Urinary bladder (tissue), 3 donors: ENCODE measurements at regions not wholly inside any gene's neighbourhood (a gene's known extent, or its start where the extent isn't known, plus 50 kb on each side); places are given as distances from the start of the nearest gene placed in this dataset.
"Not testable (repeated sequence)": the region's sequence is repeated elsewhere in the genome, so short reads cannot be mapped to it uniquely, and the experiment has no call there.

Experiments
- DNase-seq: peaks from one replicate; pipeline ENCODE4 v3.0.0-alpha.2; 2015; ENCODE audit errors: extremely low spot score
- H3K27ac ChIP-seq: one replicate; pipeline ENCODE4 v1.5.1; 2013; ENCODE audit warnings: low read depth, mild to moderate bottlenecking, moderate library complexity
- H3K36me3 ChIP-seq: one replicate; pipeline ENCODE4 v1.6.1; 2013; ENCODE audit warnings: mild to moderate bottlenecking, moderate library complexity; ENCODE audit not compliant: insufficient read depth
- H3K4me1 ChIP-seq: one replicate; pipeline ENCODE4 v1.6.1; 2013; ENCODE audit warnings: mild to moderate bottlenecking, moderate library complexity; ENCODE audit not compliant: insufficient read depth
- H3K4me3 ChIP-seq: one replicate; pipeline ENCODE4 v1.5.1; 2013; ENCODE audit warnings: low read depth, low read length
- WGBS: extraction: QIAGEN DNeasy Blood & Tissue Kit; methylation state at CpG from one replicate; pipeline ENCODE4 v1.1.7; 2013; 5-methylcytosine and 5-hydroxymethylcytosine counted together
- donor health status: healthy with polysubstance abuse.
- donor health status: healthy.

- WGBS, result 95% methylated on average over 4 of the region's 4 CpGs
- no peak for DNase-seq
- no peak overlapping the region for H3K27ac ChIP-seq
- H3K4me3 ChIP-seq, result no peak overlapping the region
- H3K36me3 ChIP-seq, result no peaks in the 10 kb centered on the region
- H3K4me1 ChIP-seq, result no peaks in the 10 kb centered on the region
Measured at GRCh38 chr1:95535614-95536013, 301.6 kb downstream of the RWDD3 start.

- WGBS, result 84% methylated on average over 5 of the region's 5 CpGs
- no peaks in the 10 kb centered on the region for H3K4me1 ChIP-seq
- no peak overlapping the region for H3K4me3 ChIP-seq
- H3K27ac ChIP-seq, result no peak overlapping the region
- no peaks in the 10 kb centered on the region for H3K36me3 ChIP-seq
- no peak for DNase-seq
Measured at GRCh38 chr1:95536501-95536900, 302.5 kb downstream of the RWDD3 start.

GRCh38 chr1:95537176-95537575 is 303.2 kb downstream of the RWDD3 start:
- Histone ChIP-seq H3K4me1 (no peaks in the 10 kb centered on the region), H3K27ac (no peak overlapping the region), H3K4me3 (no peak overlapping the region), H3K36me3 (no peaks in the 10 kb centered on the region)
- no peak for DNase-seq
- 30% methylated on average over 3 of the region's 3 CpGs for WGBS

DNA sequence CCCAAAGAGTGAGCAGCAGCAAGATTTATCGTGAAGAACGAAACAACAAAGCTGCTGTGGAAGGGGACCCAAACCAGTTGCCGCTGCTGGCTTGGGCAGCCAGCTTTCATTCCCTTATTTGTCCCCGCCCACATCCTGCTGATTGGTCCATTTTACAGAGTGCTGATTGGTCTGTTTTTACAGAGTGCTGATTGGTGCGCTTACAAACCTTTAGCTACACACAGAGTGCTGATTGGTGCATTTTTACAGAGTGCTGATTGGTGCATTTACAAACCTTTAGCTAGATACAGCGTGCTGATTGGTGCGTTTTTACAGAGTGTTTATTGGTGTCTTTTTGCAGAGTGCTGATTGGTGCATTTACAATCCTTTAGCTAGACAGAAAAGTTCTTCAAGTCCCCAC is 304.2 kb downstream of the RWDD3 start:
- 97% methylated on average over 7 of the region's 7 CpGs for WGBS
- H3K36me3 ChIP-seq, H3K27ac ChIP-seq, DNase-seq, H3K4me3 ChIP-seq, H3K4me1 ChIP-seq: not testable (repeated sequence)

- H3K27ac ChIP-seq, result no peak overlapping the region
- 72% methylated on average over 2 of the region's 2 CpGs for WGBS
- no peaks in the 10 kb centered on the region for H3K36me3 ChIP-seq
- no peak for DNase-seq
- no peaks in the 10 kb centered on the region for H3K4me1 ChIP-seq
- no peak overlapping the region for H3K4me3 ChIP-seq
Measured at GRCh38 chr1:95542936-95543335, 308.9 kb downstream of the RWDD3 start.

DNA sequence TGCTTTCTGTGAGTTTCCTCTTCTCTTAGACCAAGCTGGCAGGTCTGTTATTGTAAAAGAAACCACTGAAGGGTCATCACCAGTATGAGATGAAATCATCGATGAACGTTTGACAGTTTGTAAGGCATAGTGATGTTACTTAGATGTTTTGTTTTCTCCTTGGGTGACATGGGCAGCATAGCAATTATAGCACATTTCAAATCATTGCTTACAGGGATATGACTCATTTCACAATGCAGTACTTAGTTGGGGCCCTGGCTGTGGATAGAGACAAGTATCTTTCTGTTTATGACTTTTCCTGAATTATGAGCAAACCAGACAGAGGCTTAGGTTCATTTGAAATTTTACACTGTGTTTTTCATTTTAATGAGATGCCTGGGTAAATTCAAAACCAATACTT is 313.0 kb downstream of the RWDD3 start:
- no peaks in the 10 kb centered on the region for H3K4me1 ChIP-seq
- H3K27ac ChIP-seq, result no peak overlapping the region
- no peak for DNase-seq
- 83% methylated on average over 2 of the region's 2 CpGs for WGBS
- H3K4me3 ChIP-seq, result no peak overlapping the region
- H3K36me3 ChIP-seq, result no peaks in the 10 kb centered on the region

GRCh38 chr1:95548211-95548610 is 314.2 kb downstream of the RWDD3 start:
- Histone ChIP-seq H3K4me3 (no peak overlapping the region), H3K36me3 (no peaks in the 10 kb centered on the region), H3K27ac (no peak overlapping the region), H3K4me1 (no peaks in the 10 kb centered on the region)
- DNase-seq, result no peak
- WGBS, result 81% methylated on average over 1 of the region's 1 CpG

GRCh38 chr1:95551201-95551600 is 317.2 kb downstream of the RWDD3 start:
- DNase-seq, result no peak
- Histone ChIP-seq H3K36me3 (no peaks in the 10 kb centered on the region), H3K4me3 (no peak overlapping the region), H3K27ac (no peak overlapping the region), H3K4me1 (no peaks in the 10 kb centered on the region)

DNA sequence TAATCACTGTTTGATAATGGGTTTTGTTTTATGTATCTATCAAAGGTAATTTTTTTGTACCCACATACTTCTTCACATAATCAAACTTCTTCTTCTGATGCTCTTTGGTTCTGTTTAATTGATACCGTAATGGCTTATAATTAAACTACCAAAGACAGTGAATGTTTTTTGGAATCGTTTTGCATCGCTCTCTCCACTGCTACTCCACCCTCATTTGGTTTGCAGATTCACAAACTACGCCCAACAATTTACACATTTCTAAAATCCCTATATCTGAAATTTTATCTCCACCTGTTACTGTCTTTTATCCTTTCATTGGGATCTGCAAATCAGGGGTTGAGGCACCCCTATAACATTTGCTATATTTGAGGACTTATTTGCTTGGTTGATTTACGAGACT is 319.6 kb downstream of the RWDD3 start:
- no peaks in the 10 kb centered on the region for H3K4me1 ChIP-seq
- H3K4me3 ChIP-seq, result no peak overlapping the region
- 92% methylated on average over 5 of the region's 5 CpGs for WGBS
- H3K27ac ChIP-seq, result no peak overlapping the region
- no peaks in the 10 kb centered on the region for H3K36me3 ChIP-seq
- DNase-seq, result no peak

DNA sequence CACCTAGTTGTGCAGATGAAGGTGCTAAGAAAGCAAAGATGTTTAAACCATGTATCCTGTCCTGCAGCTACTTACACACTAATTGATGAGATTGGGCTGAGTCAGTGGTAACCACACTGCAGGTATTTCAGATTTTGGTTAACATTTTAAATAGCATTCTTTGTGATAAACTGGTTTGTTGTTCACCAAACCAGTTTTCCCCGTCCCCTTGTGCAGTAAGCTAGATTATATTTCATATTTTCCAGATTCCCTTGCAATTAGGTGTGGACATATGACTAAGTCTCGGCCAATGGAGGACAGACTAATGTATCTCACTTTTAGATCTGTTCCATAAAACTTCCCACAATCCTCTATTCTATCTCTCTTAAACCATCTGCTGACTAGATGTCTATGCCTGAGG is 320.4 kb downstream of the RWDD3 start:
- H3K36me3 ChIP-seq, result no peaks in the 10 kb centered on the region
- 87% methylated on average over 2 of the region's 2 CpGs for WGBS
- H3K4me3 ChIP-seq, result no peak overlapping the region
- H3K27ac ChIP-seq, result no peak overlapping the region
- no peak for DNase-seq
- no peaks in the 10 kb centered on the region for H3K4me1 ChIP-seq

GRCh38 chr1:95558791-95559190 is 324.8 kb downstream of the RWDD3 start:
- Histone ChIP-seq H3K4me3 (no peak overlapping the region), H3K27ac (no peak overlapping the region), H3K36me3 (no peaks in the 10 kb centered on the region), H3K4me1 (no peaks in the 10 kb centered on the region)
- WGBS, result 49% methylated on average over 1 of the region's 1 CpG
- DNase-seq, result no peak

- no peak overlapping the region for H3K4me3 ChIP-seq
- no peak for DNase-seq
- H3K27ac ChIP-seq, result no peak overlapping the region
- no peaks in the 10 kb centered on the region for H3K36me3 ChIP-seq
- no peaks in the 10 kb centered on the region for H3K4me1 ChIP-seq
Measured at GRCh38 chr1:95561346-95561745, 327.3 kb downstream of the RWDD3 start.

DNA sequence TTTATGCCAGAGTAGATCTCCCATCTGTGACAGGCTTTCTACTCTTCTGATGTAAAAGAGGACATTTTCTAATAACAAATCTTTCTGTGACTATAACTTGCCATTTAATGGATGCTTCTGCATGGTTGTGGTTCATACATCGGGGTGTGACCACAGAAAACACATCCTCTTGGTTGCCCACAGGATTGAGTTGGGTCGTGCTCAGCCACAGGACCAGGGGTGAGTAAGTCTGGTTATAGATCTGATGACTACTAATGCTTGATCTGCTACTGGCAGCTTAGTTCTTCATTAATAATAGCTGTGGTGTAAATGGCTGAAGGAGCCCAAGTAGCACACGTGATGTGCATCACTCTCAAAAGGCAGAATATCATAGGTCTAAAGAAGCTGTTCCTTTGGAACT is 328.2 kb downstream of the RWDD3 start:
- no peaks in the 10 kb centered on the region for H3K36me3 ChIP-seq
- H3K4me1 ChIP-seq, result no peaks in the 10 kb centered on the region
- H3K27ac ChIP-seq, result no peak overlapping the region
- no peak overlapping the region for H3K4me3 ChIP-seq
- WGBS, result 90% methylated on average over 3 of the region's 3 CpGs
- DNase-seq, result no peak

GRCh38 chr1:95572002-95572401 is 338.0 kb downstream of the RWDD3 start:
- Histone ChIP-seq H3K36me3 (no peaks in the 10 kb centered on the region), H3K27ac (no peak overlapping the region), H3K4me1 (no peaks in the 10 kb centered on the region), H3K4me3 (no peak overlapping the region)
- DNase-seq, result no peak
- WGBS, result 65% methylated on average over 3 of the region's 3 CpGs

- Histone ChIP-seq H3K36me3 (no peaks in the 10 kb centered on the region), H3K4me3 (no peak overlapping the region), H3K4me1 (no peaks in the 10 kb centered on the region), H3K27ac (no peak overlapping the region)
- WGBS, result 93% methylated on average over 3 of the region's 3 CpGs
- no peak for DNase-seq
Measured at GRCh38 chr1:95572962-95573361, 339.0 kb downstream of the RWDD3 start.
